ENCODE measurements at regions not wholly inside any gene's neighbourhood (a gene's known extent, or its start where the extent isn't known, plus 50 kb on each side); places are given as distances from the start of the nearest gene placed in this dataset.
A peak's percentile ranks its signal among the peaks of the same experiment; 100 is the strongest.
"Not testable (repeated sequence)": the region's sequence is repeated elsewhere in the genome, so short reads cannot be mapped to it uniquely, and the experiment has no call there.

DNA sequence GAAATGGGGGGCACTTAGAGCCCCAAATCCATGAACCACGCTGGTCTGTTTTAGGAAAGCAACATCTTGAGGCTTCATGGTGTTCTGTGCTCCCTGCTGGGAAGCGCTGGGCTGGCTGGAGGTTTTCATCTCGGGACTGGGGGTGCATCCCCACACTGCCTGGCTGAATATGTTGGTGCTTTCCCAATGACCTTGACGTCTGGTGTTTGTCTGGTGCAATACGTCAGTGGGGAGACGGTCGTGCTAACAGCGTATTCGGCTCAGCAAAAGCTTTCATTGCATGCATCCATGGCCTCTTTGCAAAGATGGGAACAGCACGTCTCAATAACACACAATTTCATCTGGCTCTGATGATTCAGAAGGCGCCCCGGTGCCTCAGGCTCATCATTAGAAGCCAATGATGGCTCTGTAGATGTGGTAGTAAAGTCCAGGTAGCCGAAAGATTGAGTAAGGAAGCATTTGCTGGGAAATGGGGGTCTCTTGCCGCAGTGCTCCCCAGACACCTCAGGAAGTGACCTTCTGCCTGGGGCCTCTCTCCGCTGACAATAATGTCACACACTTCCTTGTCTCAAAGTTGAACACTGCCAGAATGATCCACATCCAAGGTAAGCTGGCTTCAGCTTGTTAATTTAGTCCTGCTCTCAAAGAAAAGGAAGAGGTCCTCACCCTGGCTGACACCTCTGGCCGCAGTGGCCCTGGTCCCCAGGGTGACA is 97.7 kb downstream of the ING1 start:
- DNase-seq = no peak

DNA sequence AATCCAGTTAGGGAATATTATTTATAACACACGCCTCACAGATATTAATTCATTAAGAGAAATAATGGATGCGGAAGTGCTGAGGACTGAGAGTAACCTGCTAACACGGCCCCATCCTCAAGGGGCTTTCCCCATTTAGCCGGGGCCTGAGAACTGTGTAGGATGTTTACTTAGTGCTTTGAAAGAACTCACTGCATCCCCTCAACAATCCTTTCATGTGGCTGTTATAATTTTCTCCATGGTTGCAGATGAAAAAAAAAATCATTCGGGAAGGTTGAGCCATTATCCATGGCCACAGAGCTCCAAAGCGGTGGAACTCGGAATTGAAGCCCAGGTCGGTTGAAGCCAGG is 98.2 kb downstream of the ING1 start:
- DNase-seq = no peak

DNA sequence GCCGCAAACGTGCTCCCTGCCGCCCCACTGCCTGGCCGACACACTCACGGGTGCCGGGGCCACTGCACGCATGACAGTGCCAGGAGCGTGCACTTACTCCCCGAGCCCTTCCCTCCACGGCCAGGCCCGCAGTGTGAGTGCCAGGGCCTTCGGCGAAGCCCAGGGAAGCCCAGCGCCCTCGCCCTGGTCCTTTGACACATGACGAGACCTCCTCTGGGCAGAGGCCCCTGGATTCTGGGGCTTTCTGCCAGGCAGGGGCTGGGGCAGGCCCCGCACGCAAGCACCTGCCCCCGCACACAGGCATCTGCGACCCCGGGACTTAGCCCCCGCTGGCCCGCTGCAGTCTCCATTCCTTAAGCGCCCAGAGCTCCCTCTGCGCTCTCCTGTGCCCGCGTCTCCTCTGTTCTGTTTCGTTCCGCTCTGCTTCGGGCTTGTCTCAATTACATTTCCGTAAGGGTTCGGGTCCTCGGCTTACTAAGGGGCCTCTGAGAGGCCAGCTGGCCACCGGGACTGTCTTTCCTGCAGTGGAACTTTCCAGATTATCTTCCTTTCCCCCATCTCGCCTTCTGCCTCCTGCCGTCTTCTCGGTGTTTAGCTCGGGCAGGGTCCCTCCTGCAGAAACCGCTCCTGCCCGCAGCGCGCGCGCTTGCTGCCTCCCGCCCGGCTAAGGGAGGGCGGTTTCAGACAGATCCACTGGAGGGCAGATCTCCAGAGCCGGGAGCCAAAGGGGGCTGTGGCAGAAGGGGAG is 98.8 kb downstream of the ING1 start:
- no peak for DNase-seq

DNA sequence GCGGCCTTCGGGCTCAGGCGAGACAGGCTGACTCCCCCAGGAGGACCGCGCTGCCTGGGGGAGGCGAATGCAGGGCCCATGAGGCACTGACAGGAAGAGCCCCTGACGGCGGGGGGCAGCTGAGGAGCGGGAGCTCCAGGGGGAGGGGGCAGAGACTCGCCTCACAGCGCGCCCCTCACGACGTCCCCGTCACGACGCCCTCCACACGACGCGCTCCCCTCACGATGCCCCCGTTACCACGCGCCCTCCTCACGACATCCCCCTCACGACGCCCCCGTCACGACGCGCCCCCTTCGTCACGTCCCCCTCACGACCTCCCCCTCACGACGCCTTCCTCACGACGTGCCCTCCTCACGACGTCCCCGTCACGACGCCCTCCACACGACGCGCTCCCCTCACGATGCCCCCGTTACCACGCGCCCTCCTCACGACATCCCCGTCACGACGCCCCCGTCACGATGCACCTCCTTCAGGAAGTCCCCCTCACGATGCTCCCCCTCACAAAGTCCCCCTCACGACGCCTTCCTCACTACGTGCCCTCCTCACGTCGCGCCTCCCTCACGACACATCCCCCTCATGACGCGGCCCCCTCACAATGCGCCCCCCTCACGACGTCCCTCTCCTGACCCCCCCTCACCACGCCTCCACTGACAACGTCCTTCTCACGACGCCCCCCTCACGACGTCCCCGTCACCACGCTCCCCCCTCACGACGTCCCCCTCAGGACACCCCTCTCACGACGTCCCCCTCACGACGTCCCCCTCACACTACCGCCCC is 99.6 kb downstream of the ING1 start:
- no peak for DNase-seq

DNA sequence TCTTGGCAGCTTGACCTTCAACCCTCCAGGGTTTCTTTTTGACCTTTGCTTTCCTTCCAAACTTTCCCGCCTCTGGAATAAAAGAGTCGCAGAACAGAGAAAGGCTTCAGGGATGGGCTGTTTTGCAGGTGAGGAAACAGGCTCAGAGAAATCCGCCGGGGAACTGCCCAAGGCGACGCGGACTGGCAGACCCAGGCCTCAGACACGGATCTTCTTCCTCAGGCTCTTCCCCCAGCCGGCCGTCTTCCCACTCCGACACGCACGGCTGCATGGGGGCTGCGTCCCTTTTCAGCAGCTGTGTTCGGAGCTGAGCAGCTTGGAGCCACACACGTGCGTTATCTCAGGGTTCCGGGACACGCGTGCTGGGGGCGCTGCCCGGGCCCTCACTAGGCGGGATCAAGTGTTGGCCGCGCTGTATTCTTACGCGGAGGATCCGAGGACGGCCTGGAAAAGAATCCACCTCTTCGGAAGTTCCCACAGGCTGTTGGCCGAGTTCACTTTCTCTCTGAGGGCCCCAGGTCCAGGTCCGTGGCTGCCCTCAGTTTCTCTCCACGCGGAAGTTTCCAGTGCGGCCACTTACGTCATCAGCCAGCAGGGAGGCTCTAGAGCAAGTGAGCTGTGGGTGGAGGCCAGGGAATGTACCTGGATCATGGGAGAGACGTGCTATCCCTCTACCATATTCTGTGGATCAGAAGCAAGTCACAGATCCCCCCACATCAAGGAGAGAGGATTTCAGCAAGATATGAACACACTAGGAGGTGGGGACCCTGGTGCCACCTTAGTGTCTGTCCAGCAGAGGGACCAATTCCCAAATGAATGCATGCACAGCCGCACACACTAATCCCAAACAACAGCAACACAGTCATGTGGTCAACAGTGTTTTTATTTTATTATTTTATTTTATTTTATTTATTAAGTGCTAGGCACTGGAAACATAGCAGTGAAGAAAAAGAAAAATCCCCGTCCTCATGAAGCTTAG is 100.4 kb downstream of the ING1 start:
- DNase-seq = no peak

DNA sequence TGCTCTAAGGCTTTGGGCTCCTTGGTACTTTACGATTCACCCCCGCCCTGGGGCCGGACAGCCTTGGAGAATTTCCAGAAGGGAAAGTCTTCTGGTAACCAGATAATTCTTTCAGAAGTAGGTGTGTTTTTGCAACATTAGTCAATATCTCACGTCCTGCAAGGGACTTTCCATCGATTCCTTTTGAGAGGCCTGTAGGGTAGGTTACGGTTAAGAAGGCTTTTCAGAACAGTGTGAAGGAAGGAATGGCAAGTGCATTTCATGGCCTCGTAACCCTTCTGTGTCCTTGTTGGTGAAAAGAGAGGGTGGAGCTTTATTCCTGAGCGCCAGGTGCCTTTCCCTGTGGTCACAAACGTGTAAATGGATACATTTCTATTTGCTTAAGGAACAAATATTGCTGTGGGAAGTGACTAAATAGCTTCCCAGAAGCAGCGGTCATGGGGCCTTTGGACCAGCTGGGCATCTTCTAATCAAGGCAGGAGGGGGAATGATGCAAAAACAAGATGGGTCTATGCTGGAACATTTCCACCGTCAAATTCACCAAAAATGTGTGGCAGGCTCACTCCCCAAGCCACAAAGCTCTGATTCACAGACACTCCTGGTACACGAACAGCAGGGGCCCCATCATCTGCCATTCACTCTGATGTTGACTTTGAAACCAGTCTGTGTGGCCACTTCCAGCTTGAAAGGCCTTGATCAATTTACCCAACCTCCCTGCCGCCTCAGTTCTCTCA is 99.2 kb downstream of the ANKRD10 start:
- no peak for DNase-seq

DNA sequence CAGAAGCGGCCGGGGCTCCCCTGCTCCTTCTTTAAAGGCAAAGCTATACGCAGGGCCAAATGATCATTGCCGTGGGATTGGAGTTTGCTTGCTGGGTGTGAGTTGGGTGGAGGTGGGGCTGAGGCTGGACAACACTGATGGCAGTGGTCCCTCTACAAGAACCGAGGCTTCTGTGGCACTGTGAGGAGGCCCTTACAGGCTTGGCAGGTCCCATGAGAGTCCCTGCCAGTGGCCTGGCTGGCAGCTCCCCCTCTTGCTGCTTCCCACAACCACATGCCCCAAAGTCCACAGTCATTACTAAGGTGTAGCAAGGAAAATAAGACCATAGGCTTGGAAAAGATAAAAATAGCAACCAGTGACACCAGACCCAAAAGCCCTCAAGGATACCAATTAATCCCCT is 98.4 kb downstream of the ANKRD10 start:
- DNase-seq = no peak

DNA sequence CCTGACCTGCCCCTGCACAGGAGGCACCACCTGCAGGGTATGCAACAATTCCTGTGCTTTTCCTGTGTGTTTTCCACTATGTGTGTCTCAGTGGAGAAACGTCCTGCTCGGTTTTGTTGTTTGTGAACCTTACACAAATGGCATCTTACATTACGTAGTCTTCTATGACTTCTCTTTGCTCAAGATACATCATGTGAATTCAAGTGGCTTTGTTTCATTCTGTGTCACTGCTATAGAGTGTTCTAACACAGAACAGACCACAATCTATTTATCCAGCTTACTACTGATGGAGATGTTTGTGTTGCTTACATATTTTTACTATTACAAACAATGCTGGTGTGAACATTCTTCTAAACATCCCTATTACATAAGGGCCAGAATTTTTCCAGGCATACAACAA is 97.7 kb downstream of the ANKRD10 start:
- DNase-seq = no peak

DNA sequence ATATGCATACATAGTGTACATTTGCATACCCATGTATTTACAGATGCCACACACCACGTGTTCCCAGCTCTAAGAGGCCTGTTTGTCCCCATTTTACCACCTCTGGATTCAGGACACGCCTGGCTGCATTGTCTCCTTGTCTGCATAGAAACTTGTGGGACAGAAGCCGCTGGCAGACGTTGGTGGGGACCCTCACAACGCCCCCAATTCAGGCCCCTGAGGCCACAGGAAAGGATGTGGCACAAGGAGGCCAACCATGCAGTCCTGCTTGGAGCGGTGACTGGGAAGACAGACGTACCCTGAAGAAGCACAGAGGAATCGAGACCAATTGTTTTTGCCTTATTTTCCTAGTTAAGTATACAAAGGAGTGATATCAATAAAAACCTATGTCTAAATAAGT is 96.1 kb downstream of the ANKRD10 start:
- no peak for DNase-seq

DNA sequence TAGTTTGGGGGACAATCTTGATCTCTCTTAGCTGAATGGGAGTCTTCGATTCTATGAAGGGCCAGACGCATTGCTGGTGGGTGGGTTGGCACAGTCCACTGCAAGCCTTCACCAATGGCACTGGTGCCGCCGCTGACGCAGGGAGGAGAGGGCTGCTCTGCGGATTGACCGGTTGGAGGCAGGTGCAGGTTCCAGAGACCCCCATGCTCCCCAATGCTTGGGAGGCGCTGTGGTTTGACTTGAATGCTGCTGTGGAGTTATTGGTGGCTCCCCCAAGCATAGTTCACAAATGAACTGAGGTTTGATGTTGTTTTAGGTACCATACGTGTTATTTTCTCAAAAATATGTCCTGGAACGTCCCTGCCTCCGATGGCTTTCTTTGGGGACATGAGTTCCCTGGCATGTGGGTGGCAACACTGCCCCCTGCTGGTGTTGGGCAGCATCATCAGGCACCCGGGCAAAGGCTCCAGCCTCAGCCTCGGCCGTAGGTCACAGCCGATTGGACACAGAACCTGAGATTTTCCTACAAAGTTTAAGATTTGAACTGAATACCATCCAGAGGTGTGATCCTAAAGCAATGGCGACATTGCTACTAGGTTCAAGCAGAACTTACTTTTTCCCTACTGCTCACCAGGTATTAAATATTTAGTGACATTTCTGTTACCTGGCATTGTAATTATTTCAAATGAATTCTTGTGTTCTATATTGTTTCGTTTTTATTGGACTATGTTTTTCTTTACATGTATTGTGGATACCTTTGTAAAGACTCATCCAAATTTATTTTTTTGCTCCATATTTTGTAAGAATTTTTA is 95.5 kb downstream of the ANKRD10 start:
- DNase-seq = peak; percentile 76

DNA sequence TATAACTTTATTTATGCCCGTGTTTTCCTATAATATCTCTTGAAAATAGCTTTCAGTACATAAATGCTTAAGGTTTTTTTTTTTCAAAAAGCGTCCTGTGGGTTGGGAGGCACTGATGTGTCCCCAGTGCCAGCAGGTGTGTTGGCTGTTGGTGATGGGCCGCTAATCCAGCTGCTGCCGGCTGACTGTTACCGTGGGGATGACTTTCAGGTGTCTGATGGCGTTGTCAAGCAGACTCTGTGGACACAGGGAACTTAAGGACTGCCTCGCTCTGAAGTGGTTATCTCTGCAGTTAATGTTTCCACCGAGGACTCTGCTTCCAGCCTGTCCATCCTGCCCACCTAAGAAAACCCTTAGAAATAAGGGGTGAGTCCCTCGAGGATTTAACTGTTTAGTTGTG is 94.5 kb downstream of the ANKRD10 start:
- no peak for DNase-seq

DNA sequence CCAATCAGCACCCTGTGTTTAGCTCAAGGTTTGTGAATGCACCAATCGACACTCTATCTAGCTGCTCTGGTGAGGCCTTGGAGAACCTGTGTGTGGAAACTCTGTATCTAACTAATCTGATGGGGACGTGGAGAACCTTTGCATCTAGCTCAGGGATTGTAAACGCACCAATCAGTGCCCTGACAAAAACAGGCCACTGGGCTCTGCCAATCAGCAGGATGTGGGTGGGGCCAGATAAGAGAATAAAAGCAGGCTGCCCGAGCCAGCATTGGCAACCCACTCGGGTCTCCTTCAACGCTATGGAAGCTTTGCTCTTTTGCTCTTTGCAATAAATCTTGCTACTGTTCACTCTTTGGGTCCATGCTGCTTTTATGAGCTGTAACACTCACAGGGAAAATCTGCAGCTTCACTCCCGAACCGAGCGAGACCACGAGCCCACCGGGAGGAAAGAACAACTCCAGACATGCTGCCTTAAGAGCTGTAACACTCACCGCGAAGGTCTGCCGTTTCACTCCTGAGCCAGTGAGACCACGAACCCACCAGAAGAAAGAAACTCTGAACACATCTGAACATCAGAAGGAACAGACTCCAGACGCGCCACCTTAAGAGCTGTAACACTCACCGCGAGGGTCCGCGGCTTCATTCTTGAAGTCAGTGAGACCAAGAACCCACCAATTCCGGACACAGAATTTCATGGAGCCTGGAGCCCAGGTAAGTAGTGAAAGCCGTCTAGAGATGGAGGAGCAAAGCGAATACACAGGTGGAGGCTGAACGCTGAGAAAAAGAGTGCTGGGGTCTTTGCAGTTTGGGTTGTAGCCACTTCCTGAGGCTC is 92.8 kb downstream of the ANKRD10 start:
- DNase-seq = not testable (repeated sequence)

DNA sequence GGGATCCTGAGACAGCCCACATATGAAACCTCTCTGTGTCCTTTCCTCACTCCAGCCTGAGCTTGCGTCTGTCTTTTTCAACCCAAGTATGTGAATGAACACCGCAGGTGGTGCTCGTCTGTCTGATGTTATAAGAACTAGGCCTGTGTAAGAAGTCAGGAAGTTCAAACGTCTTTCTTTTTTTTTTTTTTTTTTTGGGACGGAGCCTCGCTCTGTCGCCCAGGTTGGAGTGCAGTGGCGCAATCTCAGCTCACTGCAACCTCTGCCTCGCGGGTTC is 92.3 kb downstream of the ANKRD10 start:
- DNase-seq = no peak

DNA sequence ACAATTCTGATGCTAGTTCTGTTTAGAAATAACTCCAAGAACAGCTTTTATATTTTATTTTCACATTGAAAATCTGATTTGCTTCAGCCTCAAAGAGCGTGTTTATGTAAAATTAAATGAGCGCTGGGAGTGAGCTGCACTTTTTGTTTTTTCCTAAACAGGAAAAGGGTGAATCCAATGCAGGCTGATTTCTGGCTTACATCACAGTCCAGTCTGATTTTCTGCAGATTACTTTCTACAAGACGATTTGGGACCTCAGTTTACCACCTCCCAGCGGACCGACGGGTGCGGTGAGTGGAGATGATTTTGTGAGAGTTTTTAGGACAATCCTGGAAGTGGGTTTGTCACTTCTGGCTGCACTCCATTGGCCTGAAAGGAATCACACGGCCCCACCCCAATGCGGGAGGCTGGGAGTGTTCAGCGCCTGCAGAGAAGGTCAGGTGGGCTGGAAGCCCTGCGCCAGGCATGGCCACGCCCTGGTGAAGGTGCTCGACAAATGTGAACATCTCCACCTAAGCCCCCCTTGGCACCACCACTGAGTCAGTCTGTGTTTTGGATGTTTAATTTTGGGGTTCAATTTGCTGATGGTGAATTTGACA is 90.1 kb downstream of the ANKRD10 start:
- DNase-seq = no peak

DNA sequence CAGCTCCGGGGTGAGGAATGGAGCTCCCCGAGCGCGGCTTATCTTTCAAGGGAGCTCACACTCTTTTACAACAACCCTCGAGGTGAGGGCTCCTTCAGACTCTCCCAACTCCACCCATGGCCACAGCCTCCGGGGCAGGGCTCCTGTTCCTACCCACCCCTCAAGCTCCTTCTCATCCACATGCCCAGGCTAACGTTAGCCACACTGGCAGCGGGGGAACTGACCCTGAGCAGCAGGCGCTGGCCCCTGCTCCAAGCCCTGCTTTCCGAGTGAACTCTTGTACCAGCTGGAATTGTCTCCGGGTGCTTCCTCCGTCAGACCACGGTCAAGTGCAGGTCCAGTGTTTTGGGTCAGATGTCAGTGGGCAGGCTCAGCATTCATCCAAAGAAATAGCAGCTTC is 89.4 kb downstream of the ANKRD10 start:
- DNase-seq = no peak

DNA sequence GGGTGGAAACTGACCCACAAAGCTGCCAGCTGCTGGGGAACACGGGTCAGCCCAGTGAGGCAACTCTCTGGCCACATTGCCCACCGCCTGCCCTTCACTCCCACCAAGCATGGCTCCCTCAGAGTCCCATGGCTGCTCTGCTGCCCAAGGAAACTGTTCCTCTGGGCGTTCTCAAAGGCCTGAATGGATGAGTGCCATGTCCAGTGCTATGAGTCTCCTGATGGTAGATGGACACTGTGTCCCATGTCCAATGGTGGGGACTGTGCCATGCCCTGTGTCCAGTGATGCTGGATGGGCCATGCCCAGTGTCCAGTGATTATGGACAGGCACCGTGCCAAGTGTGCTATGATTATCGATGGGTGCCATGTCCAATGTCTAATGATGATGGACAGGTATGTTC is 88.8 kb downstream of the ANKRD10 start:
- DNase-seq = no peak

DNA sequence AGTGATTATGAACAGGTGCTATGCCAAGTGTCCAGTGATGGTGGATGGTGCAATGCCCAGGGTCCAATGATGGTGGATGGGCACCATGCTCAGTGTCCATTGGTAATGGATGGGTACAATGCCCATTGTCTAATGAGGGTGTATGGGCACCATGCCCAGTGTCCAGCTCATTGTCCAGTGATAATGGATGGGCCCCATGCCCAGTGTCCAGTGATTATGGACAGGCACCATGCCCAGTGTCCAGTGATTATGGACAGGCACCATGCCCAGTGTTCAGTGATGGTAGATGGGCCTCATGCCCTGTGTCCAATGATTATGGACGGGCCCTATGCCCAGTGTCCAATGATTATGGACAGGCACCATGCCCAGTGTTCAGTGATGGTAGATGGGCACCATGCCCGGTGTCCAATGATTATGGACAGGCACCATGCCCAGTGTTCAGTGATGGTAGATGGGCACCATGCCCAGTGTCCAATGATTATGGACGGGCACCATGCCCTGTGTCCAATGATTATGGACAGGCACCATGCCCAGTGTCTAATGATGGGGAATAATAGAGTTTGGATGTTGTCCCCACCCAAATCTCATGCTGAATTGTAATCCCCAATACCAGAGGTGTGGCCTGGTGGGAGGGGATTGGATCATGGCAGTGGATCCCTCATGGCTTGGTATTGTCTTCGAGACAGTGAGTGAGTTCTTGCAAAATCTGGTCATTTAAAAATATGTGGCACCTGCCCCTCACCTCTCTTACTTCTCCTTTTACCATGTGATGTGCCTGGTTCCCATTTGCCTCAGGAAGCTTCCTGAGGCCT is 87.8 kb downstream of the ANKRD10 start:
- DNase-seq = no peak

Measured in stimulated activated CD4-positive, alpha-beta T cell treated with anti-CD3 and anti-CD28 coated beads, Interleukin-4, amount 100 ng/mL, for 1 hour (primary cell).